HG02610 (cell line): ENCODE measurements at regions not wholly inside any gene's neighbourhood (a gene's known extent, or its start where the extent isn't known, plus 50 kb on each side); places are given as distances from the start of the nearest gene placed in this dataset.
"Not testable (repeated sequence)": the region's sequence is repeated elsewhere in the genome, so short reads cannot be mapped to it uniquely, and the experiment has no call there.

Experiments used
- ATAC-seq: cut with Tn5 transposase; IDR thresholded peaks from one replicate; pipeline ENCODE4 v1.9.1; 2021; ENCODE audit warnings: mild to moderate bottlenecking, moderate library complexity; ENCODE audit not compliant: unreplicated experiment

- no peak for ATAC-seq
Measured at GRCh38 chr9:129439242-129439641, 181.7 kb downstream of the C9orf50 start.

DNA sequence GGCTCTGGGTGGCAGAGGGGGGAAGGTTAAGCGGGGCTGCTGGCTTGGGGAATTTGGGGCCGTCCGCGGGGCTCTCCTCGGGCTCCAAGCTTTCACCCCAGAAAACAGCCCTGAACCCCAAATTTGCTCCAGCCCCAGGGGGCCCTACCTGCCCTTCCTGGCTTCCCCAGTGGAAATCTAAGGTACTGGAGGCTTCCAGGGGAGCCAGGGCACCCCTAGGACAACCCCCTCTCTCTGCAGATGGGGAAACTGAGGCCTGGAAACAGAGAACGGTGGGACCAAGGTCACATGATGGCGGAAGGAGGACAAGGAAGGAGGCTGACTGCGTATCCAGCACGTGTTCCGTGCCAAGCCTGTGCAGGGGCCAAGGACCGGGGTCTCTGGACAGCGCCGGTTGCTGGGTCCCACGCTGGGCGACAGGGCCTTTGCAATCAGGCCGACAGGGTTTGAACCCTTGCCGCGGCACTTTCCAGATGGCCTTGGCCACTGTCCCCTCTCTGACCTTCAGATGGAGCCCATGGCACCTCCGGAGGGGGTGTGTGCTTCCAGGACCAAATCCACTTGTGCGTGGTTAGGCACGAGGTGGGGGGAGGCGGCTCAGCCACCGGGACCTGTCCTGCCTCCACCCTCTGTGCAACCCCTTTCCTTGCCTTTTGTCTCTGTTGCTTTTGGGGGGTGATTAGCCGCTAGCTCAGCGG, 183.1 kb downstream of the C9orf50 start:
- ATAC-seq: no peak

- ATAC-seq: no peak
Measured at GRCh38 chr9:129436751-129437625, 183.9 kb downstream of the C9orf50 start.

- ATAC-seq: no peak
Measured at GRCh38 chr9:129435988-129436717, 184.7 kb downstream of the C9orf50 start.

GRCh38 chr9:129435291-129435690, 185.6 kb downstream of the C9orf50 start:
- no peak for ATAC-seq

GRCh38 chr9:129434187-129434586, 186.7 kb downstream of the C9orf50 start:
- no peak for ATAC-seq

- ATAC-seq: no peak
Measured at GRCh38 chr9:129432297-129433154, 188.4 kb downstream of the C9orf50 start.

DNA sequence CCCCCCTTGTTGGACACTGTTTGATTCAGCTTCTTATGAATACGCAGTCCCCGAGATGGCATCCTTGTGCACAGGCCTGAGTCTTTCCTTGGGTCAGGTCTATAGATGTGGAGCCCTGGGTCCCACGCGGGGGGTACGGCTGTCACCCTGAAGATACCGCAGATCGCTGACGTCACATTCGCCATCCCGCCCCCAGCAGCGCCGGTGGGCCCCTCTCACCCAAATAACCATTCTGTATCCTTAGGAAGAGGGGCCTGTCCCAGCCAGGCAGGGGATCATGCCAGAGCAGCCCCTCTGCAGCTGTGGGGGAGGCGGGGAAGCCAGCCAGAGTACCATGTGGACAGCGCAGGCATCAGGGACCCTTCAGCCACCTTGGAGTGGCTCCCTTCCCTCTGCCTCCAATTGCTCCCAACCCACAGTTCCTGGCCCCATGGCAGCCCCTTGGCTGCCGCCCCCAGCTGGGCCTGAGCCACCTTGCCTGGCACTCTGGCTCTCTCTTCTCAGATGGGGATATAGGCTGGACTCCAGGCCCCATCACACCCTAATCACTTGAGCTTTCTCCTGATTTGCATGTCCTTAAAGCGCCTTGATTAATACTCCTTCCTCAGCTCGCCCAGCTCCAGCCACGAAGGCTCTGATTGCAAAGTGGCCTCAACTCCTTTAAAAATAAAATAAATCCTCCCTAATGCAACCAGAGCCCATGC, 189.8 kb downstream of the C9orf50 start:
- ATAC-seq: no peak

DNA sequence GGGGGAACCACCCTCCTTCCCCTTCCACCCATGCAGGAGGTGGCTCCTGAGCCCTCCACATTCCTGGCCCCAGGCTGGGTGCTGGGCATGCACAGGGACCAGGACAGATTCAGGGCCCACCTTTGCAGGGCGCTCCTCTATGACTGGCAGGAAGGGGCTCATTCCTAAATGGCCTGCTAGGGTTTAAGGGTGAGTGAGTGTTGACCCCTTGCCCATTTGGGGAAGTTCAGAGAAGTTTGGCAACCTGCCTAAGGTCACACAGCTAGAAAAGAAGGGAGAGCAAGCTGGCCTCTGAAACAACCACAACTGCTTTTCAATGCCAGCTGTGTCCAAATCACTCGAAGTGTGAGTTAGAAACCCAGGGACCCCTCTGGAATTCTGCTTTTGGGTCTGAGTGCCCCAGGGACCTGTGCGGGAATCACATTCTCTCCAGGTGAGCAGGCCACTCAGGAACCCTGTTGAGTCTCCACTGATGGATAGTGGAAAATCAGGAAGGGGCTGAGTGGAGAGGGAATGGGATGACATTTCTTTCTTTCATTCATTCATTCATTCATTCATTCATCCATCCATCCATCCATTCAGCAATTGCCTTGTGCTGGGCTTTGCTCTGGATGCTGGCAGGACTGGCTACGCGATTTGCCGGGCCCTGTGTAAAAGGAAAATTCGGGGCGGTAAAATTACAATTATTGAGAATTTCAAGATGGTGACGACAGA, 191.9 kb downstream of the C9orf50 start:
- ATAC-seq: no peak

DNA sequence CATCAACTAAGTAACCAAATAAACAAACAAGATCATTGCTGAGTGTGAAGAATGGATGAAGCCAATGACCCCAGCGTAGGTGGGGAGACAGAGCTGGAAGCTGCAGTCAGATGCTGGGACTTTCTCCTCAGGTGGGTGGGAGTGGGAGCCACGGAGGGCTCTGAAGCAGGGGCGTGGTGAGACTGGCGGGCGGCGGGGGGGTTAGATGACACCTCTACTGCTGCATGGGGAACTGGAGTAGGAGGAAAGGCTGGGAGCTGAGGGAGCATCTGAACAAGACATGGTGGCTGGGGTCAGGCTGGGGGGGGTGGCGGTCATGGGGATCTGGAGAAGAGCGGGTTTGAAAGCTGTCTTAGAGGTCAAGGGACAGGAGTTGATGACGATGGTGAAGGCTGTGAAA, 193.8 kb downstream of the C9orf50 start:
- ATAC-seq: no peak

DNA sequence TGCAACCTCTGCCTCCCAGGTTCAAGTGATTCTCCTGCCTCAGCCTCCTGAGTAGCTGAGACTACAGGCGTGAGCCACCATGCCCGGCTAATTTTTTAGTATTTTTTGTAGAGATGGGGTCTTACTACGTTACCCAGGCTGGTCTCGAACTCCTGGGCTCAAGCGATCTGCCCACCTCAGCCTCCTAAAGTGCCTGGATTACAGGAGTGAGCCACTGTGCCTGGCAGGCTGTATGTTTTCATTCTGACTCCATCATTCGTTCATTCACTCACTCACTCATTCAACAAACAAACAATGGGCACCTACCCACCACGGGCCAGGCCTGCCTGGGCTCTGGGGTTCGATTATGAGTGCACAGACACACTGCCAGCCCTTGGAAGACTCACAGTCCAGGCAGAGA, 197.1 kb downstream of the C9orf50 start:
- ATAC-seq: not testable (repeated sequence)

GRCh38 chr9:129423216-129423615, 197.7 kb downstream of the C9orf50 start:
- ATAC-seq: no peak

DNA sequence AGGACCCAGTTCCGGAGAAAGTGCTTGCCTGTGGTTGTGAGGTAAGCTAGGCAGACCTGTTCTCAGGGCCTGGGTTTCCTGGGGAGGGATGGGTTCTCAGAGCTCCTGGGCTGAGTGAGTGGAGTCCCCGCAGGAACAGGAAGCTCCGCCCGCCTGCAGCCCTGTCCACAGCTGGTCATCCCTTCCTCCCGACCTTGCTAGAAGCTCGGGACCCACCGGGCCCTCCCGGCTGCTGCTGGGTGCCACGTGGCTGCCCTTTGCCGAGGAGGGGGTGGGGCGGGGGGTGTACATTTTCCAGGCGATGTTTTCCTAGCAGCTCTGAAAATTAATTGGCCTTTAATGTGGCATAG, 198.1 kb downstream of the C9orf50 start:
- ATAC-seq: no peak

GRCh38 chr9:129422032-129422842, 198.7 kb downstream of the C9orf50 start:
- no peak for ATAC-seq

GRCh38 chr9:129421371-129421770, 199.5 kb downstream of the C9orf50 start:
- ATAC-seq: no peak

DNA sequence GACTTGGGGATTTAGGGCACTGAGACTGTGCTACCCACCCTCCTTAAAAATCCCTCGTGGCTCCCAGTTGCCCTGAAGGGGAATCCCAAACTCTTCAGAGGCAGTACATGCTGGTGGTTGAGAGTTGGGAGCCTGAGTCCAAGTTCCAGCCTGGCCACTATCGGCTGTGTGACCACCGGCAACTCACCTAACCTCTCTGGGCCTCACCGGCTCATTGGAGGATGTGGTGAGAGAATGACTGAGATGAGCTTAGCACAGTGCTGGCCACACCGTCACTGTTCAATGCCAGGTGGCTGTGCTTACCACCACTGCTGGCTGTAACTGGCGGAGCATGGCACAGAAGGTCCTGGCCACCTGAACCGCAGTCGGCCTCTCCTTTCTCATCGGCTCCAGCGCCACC, 200.2 kb downstream of the C9orf50 start:
- ATAC-seq: no peak

GRCh38 chr9:129419382-129419899, 201.5 kb downstream of the C9orf50 start:
- no peak for ATAC-seq

DNA sequence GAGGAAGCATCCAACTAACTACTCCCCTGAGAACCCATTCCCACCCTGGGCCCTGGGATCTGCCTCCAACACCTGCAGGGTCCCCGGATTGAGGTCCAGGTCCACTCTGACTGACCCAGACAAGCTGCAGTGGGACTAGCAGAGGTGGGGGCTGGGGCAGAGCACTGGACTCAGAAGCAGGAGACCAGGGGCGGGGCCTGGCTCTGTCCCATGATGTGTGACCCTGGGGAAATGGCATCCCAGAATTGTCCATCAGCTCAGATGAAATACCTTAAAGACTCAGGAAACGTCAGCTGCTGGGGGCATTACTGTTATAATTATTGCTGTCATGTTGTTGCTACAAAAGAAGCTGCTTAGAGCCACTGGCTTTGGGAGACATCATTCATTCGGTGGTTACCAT, 202.4 kb downstream of the C9orf50 start:
- ATAC-seq: no peak
